A673 (cell line): ENCODE measurements at regions not wholly inside any gene's neighbourhood (a gene's known extent, or its start where the extent isn't known, plus 50 kb on each side); places are given as distances from the start of the nearest gene placed in this dataset.

Experiments
- CTCF ChIP-seq: fragments of 300-800, 200-600 bp; sonication (generic); conservative IDR thresholded peaks from 2 replicates; pipeline ENCODE4 v1.5.1; 2017; ENCODE audit warnings: low read depth, mild to moderate bottlenecking, antibody characterized with exemption, low read length, moderate library complexity, mixed read lengths
- EZH2 ChIP-seq: fragments of 200-600 bp; sonication (generic); IDR thresholded peaks from 2 replicates; pipeline ENCODE4 v1.6.1; 2017; ENCODE audit warnings: borderline replicate concordance, low read depth, mild to moderate bottlenecking, mixed read lengths, antibody characterized with exemption, low read length; ENCODE audit not compliant: poor library complexity, severe bottlenecking

DNA sequence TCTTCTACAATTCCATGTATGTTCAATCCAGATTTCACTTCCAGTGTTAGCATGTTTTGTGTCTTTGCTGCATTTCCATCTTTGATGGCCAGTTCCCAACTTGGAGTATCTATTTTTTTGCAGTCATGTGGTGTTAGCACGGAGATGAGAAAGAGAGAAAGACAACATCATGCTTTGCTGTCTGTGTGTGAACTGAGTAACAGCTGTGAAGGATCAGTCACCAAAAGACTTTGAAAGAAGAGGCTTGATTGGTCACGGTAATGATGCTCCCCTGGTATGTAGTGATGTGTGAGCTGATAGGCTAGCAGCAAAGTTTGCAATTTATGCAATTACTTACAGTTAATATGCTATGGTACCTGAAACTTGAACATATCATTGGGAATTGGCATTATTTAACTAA lies 731.3 kb upstream of the NRSN1 start:
- TF ChIP-seq CTCF = no peak
- TF ChIP-seq EZH2 = no peak
